ENCODE measurements at regions not wholly inside any gene's neighbourhood (a gene's known extent, or its start where the extent isn't known, plus 50 kb on each side); places are given as distances from the start of the nearest gene placed in this dataset.

- no peak for TF ChIP-seq CTCF (IDR thresholded peaks at IDR 0.05)
- TF ChIP-seq POLR2AphosphoS5 (IDR thresholded peaks at IDR 0.05; ENCODE audit: insufficient read depth in 1 of 2, low read depth in 1 of 2): no peak
- no peak for TF ChIP-seq POLR2A (IDR thresholded peaks at IDR 0.05)
- Histone ChIP-seq H3K27me3 (no peaks in the 10 kb centered on the region), H3K27ac (no peak overlapping the region), H3K4me1 (peaks cover 11% of the 10 kb centered on the region), H3K36me3 (no peaks in the 10 kb centered on the region), H3K4me3 (no peak overlapping the region), H3K9me3 (no peaks in the 10 kb centered on the region)
- DNase-seq (ENCODE audit: extremely low spot score in 2 of 2): no peak
- intact Hi-C loops (cut with DNase I): no loop called here
Observed at GRCh38 chr5:145506185-145506850, 328.8 kb downstream of the PRELID2 start.

GRCh38 chr5:145502906-145503305 is 332.2 kb downstream of the PRELID2 start:
- intact Hi-C loops (cut with DNase I): no loop called here
- H3K27ac ChIP-seq: no peak overlapping the region
- no peaks in the 10 kb centered on the region for H3K36me3 ChIP-seq
- no peaks in the 10 kb centered on the region for H3K27me3 ChIP-seq
- DNase-seq (ENCODE audit: extremely low spot score in 2 of 2): no peak
- TF ChIP-seq POLR2AphosphoS5 (IDR thresholded peaks at IDR 0.05; ENCODE audit: insufficient read depth in 1 of 2, low read depth in 1 of 2): no peak
- no peak for TF ChIP-seq CTCF (IDR thresholded peaks at IDR 0.05)
- no peak for TF ChIP-seq POLR2A (IDR thresholded peaks at IDR 0.05)
- no peaks in the 10 kb centered on the region for H3K9me3 ChIP-seq
- H3K4me3 ChIP-seq: no peak overlapping the region
- no peaks in the 10 kb centered on the region for H3K4me1 ChIP-seq

GRCh38 chr5:145500710-145501109 is 334.4 kb downstream of the PRELID2 start:
- Histone ChIP-seq H3K27me3 (no peaks in the 10 kb centered on the region), H3K4me1 (no peaks in the 10 kb centered on the region), H3K4me3 (no peak overlapping the region), H3K36me3 (no peaks in the 10 kb centered on the region), H3K27ac (no peak overlapping the region), H3K9me3 (no peaks in the 10 kb centered on the region)
- no peak for DNase-seq (ENCODE audit: extremely low spot score in 2 of 2)
- intact Hi-C loops (cut with DNase I): no loop called here
- TF ChIP-seq CTCF (IDR thresholded peaks at IDR 0.05): no peak
- no peak for TF ChIP-seq POLR2AphosphoS5 (IDR thresholded peaks at IDR 0.05; ENCODE audit: insufficient read depth in 1 of 2, low read depth in 1 of 2)
- no peak for TF ChIP-seq POLR2A (IDR thresholded peaks at IDR 0.05)

DNA sequence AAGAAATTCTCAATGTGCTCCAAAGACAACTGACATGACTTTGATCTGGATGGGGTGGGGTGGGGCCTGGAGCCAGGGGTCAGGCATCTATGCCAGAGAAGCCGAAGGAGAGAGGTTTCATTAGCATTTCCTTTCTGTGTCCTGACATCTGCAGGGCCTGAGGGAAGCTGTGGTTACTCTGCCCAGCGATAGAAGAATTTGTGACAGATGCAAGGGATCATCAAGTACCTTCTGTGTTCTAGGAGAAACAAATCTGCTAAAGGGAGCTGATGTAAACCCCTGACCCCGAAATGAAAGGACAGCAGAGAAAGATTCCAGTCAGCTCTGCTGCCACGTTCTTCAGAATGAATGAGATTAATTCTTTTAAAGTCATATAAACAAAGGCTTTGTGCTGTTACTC is 335.7 kb downstream of the PRELID2 start:
- H3K4me3 ChIP-seq: no peak overlapping the region
- no peaks in the 10 kb centered on the region for H3K27me3 ChIP-seq
- intact Hi-C loops (cut with DNase I): no loop called here
- no peak for DNase-seq (ENCODE audit: extremely low spot score in 2 of 2)
- TF ChIP-seq CTCF (IDR thresholded peaks at IDR 0.05): no peak
- no peak for TF ChIP-seq POLR2AphosphoS5 (IDR thresholded peaks at IDR 0.05; ENCODE audit: insufficient read depth in 1 of 2, low read depth in 1 of 2)
- no peak for TF ChIP-seq POLR2A (IDR thresholded peaks at IDR 0.05)
- H3K9me3 ChIP-seq: no peaks in the 10 kb centered on the region
- H3K36me3 ChIP-seq: no peaks in the 10 kb centered on the region
- no peak overlapping the region for H3K27ac ChIP-seq
- H3K4me1 ChIP-seq: no peaks in the 10 kb centered on the region

GRCh38 chr5:145497052-145497451 is 338.1 kb downstream of the PRELID2 start:
- Histone ChIP-seq H3K4me3 (no peak overlapping the region), H3K36me3 (no peaks in the 10 kb centered on the region), H3K27me3 (no peaks in the 10 kb centered on the region), H3K4me1 (no peaks in the 10 kb centered on the region), H3K27ac (no peak overlapping the region), H3K9me3 (no peaks in the 10 kb centered on the region)
- DNase-seq (ENCODE audit: extremely low spot score in 2 of 2): no peak
- intact Hi-C loops (cut with DNase I): no loop called here
- TF ChIP-seq CTCF (IDR thresholded peaks at IDR 0.05): no peak
- TF ChIP-seq POLR2AphosphoS5 (IDR thresholded peaks at IDR 0.05; ENCODE audit: insufficient read depth in 1 of 2, low read depth in 1 of 2): no peak
- TF ChIP-seq POLR2A (IDR thresholded peaks at IDR 0.05): no peak

Measured in vagina (tissue), 2 donors.